Testis (tissue), 2 donors: ENCODE measurements at regions not wholly inside any gene's neighbourhood (a gene's known extent, or its start where the extent isn't known, plus 50 kb on each side); places are given as distances from the start of the nearest gene placed in this dataset.

Experiments used
- POLR2A ChIP-seq: fragments of 450-650 bp; IDR thresholded peaks from one replicate; pipeline ENCODE4 v1.6.1; 2017; ENCODE audit warnings: antibody characterized with exemption, mild to moderate bottlenecking, moderate library complexity
- TF ChIP-seq, protein P1 (sequence below), 3 experiments: fragments of 450-650 bp in 2 of 3; fragments of 200-600 bp in 1 of 3; sonication (generic) in 1 of 3; IDR thresholded peaks; one replicate each; pipeline ENCODE4 v1.5.1; 2016 to 2019; ENCODE audit warnings: antibody characterized with exemption in 3 of 3, mild to moderate bottlenecking in 2 of 3, moderate library complexity in 1 of 3

DNA sequence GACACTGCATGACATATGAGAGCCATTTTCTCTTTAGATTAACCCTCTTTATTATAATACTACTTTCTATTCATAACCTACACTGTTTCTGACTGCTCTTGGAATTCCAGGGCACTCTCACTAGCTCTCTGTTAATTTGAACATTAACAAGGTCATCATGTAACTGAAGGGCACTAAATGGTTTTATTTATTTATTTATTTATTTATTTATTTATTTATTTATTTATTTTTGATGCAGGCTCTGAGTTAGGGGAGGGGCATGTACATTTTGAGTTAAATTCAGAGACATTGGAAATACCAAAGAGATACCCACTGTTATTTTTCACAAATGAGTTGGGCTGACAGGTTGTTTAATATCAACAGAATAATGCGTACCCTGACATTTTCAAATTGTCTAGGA, 1038.7 kb upstream of the NRXN1 start:
- no peak for TF ChIP-seq POLR2A
- TF ChIP-seq, protein P1, sequence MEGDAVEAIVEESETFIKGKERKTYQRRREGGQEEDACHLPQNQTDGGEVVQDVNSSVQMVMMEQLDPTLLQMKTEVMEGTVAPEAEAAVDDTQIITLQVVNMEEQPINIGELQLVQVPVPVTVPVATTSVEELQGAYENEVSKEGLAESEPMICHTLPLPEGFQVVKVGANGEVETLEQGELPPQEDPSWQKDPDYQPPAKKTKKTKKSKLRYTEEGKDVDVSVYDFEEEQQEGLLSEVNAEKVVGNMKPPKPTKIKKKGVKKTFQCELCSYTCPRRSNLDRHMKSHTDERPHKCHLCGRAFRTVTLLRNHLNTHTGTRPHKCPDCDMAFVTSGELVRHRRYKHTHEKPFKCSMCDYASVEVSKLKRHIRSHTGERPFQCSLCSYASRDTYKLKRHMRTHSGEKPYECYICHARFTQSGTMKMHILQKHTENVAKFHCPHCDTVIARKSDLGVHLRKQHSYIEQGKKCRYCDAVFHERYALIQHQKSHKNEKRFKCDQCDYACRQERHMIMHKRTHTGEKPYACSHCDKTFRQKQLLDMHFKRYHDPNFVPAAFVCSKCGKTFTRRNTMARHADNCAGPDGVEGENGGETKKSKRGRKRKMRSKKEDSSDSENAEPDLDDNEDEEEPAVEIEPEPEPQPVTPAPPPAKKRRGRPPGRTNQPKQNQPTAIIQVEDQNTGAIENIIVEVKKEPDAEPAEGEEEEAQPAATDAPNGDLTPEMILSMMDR (IDR thresholded peaks at IDR 0.05) = no peak
